ENCODE measurements at regions not wholly inside any gene's neighbourhood (a gene's known extent, or its start where the extent isn't known, plus 50 kb on each side); places are given as distances from the start of the nearest gene placed in this dataset.

DNA sequence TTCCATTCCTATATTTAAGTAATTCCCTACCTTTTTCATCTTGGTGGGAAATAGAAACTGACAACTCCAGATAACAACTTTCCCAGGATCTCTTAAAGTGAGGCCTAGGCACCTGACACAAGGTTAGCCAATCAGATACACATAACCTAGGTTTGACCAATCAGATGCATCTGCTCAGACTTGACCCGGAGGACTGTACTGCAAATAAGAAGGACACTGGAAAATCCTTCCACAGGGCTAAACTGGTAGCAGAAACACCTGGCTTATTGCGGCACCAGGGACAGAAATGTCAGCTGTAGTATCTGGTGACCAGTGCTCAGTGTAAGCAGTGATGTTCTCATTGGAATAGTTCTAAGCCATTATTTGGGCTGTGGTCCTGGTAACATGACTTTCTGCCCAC is 204.5 kb upstream of the SLCO3A1 start:
- TF ChIP-seq CTCF (IDR thresholded peaks at IDR 0.05) (no peak), POLR2A (IDR thresholded peaks at IDR 0.05) (no peak)
